ENCODE measurements at regions not wholly inside any gene's neighbourhood (a gene's known extent, or its start where the extent isn't known, plus 50 kb on each side); places are given as distances from the start of the nearest gene placed in this dataset.

GRCh38 chr11:106186630-106187029 lies 109.2 kb downstream of the AASDHPPT start:
- H3T11ph ChIP-seq (ENCODE audit: low read length) = no peak overlapping the region
- no peaks in the 10 kb centered on the region for H3K4me1 Mint-ChIP-seq
- H3K4ac ChIP-seq (ENCODE audit: low read depth, low read length) = no peak overlapping the region
- no peak overlapping the region for H3K18ac ChIP-seq (ENCODE audit: insufficient read length, low read depth, low read length)
- no peak overlapping the region for H3K23ac ChIP-seq (ENCODE audit: insufficient read length, low read depth, low read length)
- H3K4me1 ChIP-seq (ENCODE audit: insufficient read depth, low read length) = no peaks in the 10 kb centered on the region
- no peak overlapping the region for H3K4me2 ChIP-seq (ENCODE audit: insufficient read depth, insufficient read length, low read length)
- peaks cover 26 to 42% of the 10 kb centered on the region in 2 experiments for H3K9me3 Mint-ChIP-seq
- DNase-seq = no peak
- no peak overlapping the region for H2BK12ac ChIP-seq (ENCODE audit: insufficient read length, low read depth, low read length)
- WGBS (ENCODE audit: extremely low coverage, insufficient read length, low lambda C conversion rate) = no CpG with 5 or more reads among the region's 2 CpGs
- H2AK5ac ChIP-seq (ENCODE audit: insufficient read length, low read length) = no peak overlapping the region
- no peaks in the 10 kb centered on the region for H4K20me1 ChIP-seq (ENCODE audit: control insufficient read depth, insufficient read depth, insufficient read length)
- H3K9me3 ChIP-seq (ENCODE audit: control insufficient read depth, low read depth, low read length) = no peaks in the 10 kb centered on the region
- no peak overlapping the region for H3K56ac ChIP-seq (ENCODE audit: insufficient read length, low read depth, low read length)
- no peak overlapping the region for H2BK120ac ChIP-seq (ENCODE audit: low read depth, low read length, poor library complexity, severe bottlenecking)
- H3K36me3 Mint-ChIP-seq (ENCODE audit: insufficient read depth in 1 of 3, low read depth in 3 of 3) = peaks cover 2 to 12% (median 12%) of the 10 kb centered on the region in 3 experiments; a peak in 6 of 7 replicates
- no peak overlapping the region for H2BK5ac ChIP-seq (ENCODE audit: insufficient read length, low read length)
- no peaks in the 10 kb centered on the region for H3K27me3 ChIP-seq (ENCODE audit: insufficient read depth, low read length)
- no peak overlapping the region for H4K91ac ChIP-seq (ENCODE audit: insufficient read length, low read depth, low read length)
- H4K5ac ChIP-seq (ENCODE audit: insufficient read length, low read depth, low read length) = no peak overlapping the region
- no peak overlapping the region for H2BK20ac ChIP-seq (ENCODE audit: low read depth, low read length, poor library complexity, severe bottlenecking)
- TF ChIP-seq CTCF (conservative IDR thresholded peaks at IDR 0.05) = no peak
- H3K4me3 Mint-ChIP-seq = no peak overlapping the region
- no peak overlapping the region for H3K14ac ChIP-seq (ENCODE audit: insufficient read depth, low read length)
- H2AFZ ChIP-seq (ENCODE audit: low read length) = no peak overlapping the region
- H2BK15ac ChIP-seq (ENCODE audit: low read depth, low read length) = no peak overlapping the region
- H3K79me2 ChIP-seq (ENCODE audit: insufficient read depth, low read length) = no peaks in the 10 kb centered on the region
- H3K79me1 ChIP-seq (ENCODE audit: insufficient read depth, low read depth, low read length, poor library complexity, severe bottlenecking) = no peaks in the 10 kb centered on the region
- H3K23me2 ChIP-seq (ENCODE audit: insufficient read length, low read depth, low read length, poor library complexity, severe bottlenecking) = no peaks in the 10 kb centered on the region
- no peak overlapping the region for H4K8ac ChIP-seq (replicated peaks; ENCODE audit: insufficient read length, low read depth, low read length)
- H3K9ac ChIP-seq (ENCODE audit: extremely low read depth, insufficient read length, low read length) = no peak overlapping the region
- no peak overlapping the region for H3K27ac Mint-ChIP-seq
- H3K27me3 Mint-ChIP-seq (ENCODE audit: low read depth) = no peaks in the 10 kb centered on the region
- H3K27ac ChIP-seq (ENCODE audit: insufficient read length, low read depth, low read length) = no peak overlapping the region

Measured in H9 (cell line).